ENCODE measurements at regions not wholly inside any gene's neighbourhood (a gene's known extent, or its start where the extent isn't known, plus 50 kb on each side); places are given as distances from the start of the nearest gene placed in this dataset.
"Not testable (repeated sequence)": the region's sequence is repeated elsewhere in the genome, so short reads cannot be mapped to it uniquely, and the experiment has no call there.

- ATAC-seq (no peak), DNase-seq (ENCODE audit: low spot score) (no peak)
- intact Hi-C loops (cut with DNase I), result no loop called here
These were observed 442.3 kb downstream of the EPHA7 start for GRCh38 chr6:92977018-92977417.

- no peak for ATAC-seq
- intact Hi-C loops (cut with DNase I), result no loop called here
- DNase-seq (ENCODE audit: low spot score), result no peak
These were observed 452.0 kb downstream of the EPHA7 start for GRCh38 chr6:92967362-92967761.

GRCh38 chr6:92962846-92963245 is 456.5 kb downstream of the EPHA7 start:
- ATAC-seq (no peak), DNase-seq (ENCODE audit: low spot score) (no peak)
- intact Hi-C loops (cut with DNase I), result no loop called here

- DNase-seq (ENCODE audit: low spot score); intact Hi-C loops (cut with DNase I); ATAC-seq: not testable (repeated sequence)
These were observed 467.2 kb downstream of the EPHA7 start for GRCh38 chr6:92952111-92952510.

GRCh38 chr6:92945799-92946198 is 473.6 kb downstream of the EPHA7 start:
- DNase-seq (ENCODE audit: low spot score) (no peak), ATAC-seq (no peak)
- intact Hi-C loops (cut with DNase I), result no loop called here

GRCh38 chr6:92944132-92944531 is 475.2 kb downstream of the EPHA7 start:
- DNase-seq (ENCODE audit: low spot score), result no peak
- intact Hi-C loops (cut with DNase I), result no loop called here
- no peak for ATAC-seq

GRCh38 chr6:92942549-92942948 is 476.8 kb downstream of the EPHA7 start:
- no peak for ATAC-seq
- DNase-seq (ENCODE audit: low spot score), result no peak
- intact Hi-C loops (cut with DNase I), result no loop called here

- ATAC-seq (no peak), DNase-seq (ENCODE audit: low spot score) (no peak)
- intact Hi-C loops (cut with DNase I), result no loop called here
These were observed 484.7 kb downstream of the EPHA7 start for GRCh38 chr6:92934625-92935024.

GRCh38 chr6:92930171-92930570 is 489.2 kb downstream of the EPHA7 start:
- intact Hi-C loops (cut with DNase I), result no loop called here

GRCh38 chr6:92922216-92922806 is 497.0 kb downstream of the EPHA7 start:
- intact Hi-C loops (cut with DNase I), result no loop called here
- no peak for DNase-seq (ENCODE audit: low spot score)
- no peak for ATAC-seq

More at GRCh38 chr6:92930171-92930570, 489.2 kb downstream of the EPHA7 start:
- ATAC-seq, result no peak
- DNase-seq (ENCODE audit: low spot score), result no peak

GRCh38 chr6:92915466-92915865 is 503.9 kb downstream of the EPHA7 start:
- ATAC-seq, result no peak
- intact Hi-C loops (cut with DNase I), result no loop called here
- no peak for DNase-seq (ENCODE audit: low spot score)

- no peak for ATAC-seq
- DNase-seq (ENCODE audit: low spot score), result no peak
- intact Hi-C loops (cut with DNase I), result no loop called here
These were observed 508.1 kb downstream of the EPHA7 start for GRCh38 chr6:92911301-92911700.

GRCh38 chr6:92910646-92911045 is 508.7 kb downstream of the EPHA7 start:
- no peak for DNase-seq (ENCODE audit: low spot score)
- no peak for ATAC-seq
- intact Hi-C loops (cut with DNase I), result no loop called here

- no peak for DNase-seq (ENCODE audit: low spot score)
- intact Hi-C loops (cut with DNase I), result no loop called here
- ATAC-seq, result no peak
These were observed 513.0 kb downstream of the EPHA7 start for GRCh38 chr6:92906385-92906784.

GRCh38 chr6:92893741-92894140 is 525.6 kb downstream of the EPHA7 start:
- no peak for DNase-seq (ENCODE audit: low spot score)
- no peak for ATAC-seq
- intact Hi-C loops (cut with DNase I), result no loop called here

GRCh38 chr6:92892626-92893170 is 526.7 kb downstream of the EPHA7 start:
- DNase-seq (ENCODE audit: low spot score) (no peak), ATAC-seq (no peak)
- intact Hi-C loops (cut with DNase I), result no loop called here

- DNase-seq (ENCODE audit: low spot score), result no peak
- intact Hi-C loops (cut with DNase I), result no loop called here
- ATAC-seq, result no peak
These were observed 531.0 kb downstream of the EPHA7 start for GRCh38 chr6:92888316-92888715.

GRCh38 chr6:92887871-92888270 is 531.5 kb downstream of the EPHA7 start:
- intact Hi-C loops (cut with DNase I), result no loop called here
- DNase-seq (ENCODE audit: low spot score), result no peak
- no peak for ATAC-seq

GRCh38 chr6:92879526-92879925 is 539.8 kb downstream of the EPHA7 start:
- ATAC-seq, result no peak
- DNase-seq (ENCODE audit: low spot score), result no peak
- intact Hi-C loops (cut with DNase I), result no loop called here

GRCh38 chr6:92864966-92865555 is 554.3 kb downstream of the EPHA7 start:
- ATAC-seq, result no peak
- DNase-seq (ENCODE audit: low spot score), result no peak
- intact Hi-C loops (cut with DNase I), result no loop called here

- no peak for DNase-seq (ENCODE audit: low spot score)
- intact Hi-C loops (cut with DNase I), result no loop called here
- ATAC-seq, result no peak
These were observed 569.7 kb downstream of the EPHA7 start for GRCh38 chr6:92849636-92850035.

Data from sciatic nerve (tissue), 2 donors.